NCI-H2029 (cell line): ENCODE measurements at regions not wholly inside any gene's neighbourhood (a gene's known extent, or its start where the extent isn't known, plus 50 kb on each side); places are given as distances from the start of the nearest gene placed in this dataset.

ENCODE experiments used
- DNase-seq: peaks from one replicate; lab custom pipeline; 2025; lab: John Stamatoyannopoulos, UW

DNA sequence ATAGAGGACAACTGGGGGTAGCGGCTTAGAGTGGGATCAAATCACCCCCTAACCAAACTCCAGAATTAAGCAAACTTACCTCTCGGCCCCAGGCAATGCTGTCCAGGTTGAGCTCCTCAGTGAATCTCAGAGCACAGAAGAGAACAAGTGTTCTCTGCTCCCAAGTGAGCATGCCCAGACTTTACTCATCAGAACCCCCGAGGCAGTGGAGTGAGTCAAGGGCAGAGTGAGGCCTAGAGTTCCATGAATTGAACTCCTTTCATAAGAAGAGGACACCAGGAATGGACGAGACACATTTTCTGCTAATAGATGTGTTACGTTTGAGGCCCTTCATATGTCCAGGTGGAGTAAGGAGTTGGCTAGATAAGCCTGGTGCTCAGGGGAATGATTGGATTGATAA is 134.0 kb upstream of the DTNBP1 start:
- DNase-seq, result no peak

DNA sequence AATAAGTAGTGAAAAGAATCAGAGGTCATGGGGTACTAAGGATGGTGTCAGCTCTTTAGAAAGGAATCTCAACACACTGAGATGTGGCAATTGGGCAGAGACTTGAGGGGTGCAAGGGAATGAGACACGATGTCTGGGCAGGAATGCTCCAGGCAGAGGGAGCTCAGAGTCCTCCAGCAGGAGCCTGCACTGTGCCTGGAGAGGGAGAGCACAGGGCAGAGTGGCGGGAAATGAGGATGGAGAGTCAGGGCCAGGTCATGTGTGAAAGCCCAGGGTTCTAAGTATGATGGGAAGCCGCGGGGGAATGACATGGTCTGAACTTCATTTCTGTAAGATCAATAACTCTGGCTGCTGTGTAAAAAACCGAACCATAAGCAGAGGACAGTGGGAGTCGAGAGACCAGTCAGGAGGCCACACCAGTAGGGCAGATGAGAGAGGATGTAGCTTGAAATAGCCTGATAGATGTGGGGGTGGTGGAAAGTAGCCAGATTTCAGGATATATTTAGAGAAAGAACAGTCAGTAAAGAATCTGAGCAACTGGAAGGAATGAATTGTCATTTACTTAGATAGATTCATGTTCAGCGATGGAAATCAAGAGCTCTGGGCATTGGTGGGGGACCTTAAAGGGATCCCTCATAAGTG is 133.4 kb upstream of the DTNBP1 start:
- no peak for DNase-seq

DNA sequence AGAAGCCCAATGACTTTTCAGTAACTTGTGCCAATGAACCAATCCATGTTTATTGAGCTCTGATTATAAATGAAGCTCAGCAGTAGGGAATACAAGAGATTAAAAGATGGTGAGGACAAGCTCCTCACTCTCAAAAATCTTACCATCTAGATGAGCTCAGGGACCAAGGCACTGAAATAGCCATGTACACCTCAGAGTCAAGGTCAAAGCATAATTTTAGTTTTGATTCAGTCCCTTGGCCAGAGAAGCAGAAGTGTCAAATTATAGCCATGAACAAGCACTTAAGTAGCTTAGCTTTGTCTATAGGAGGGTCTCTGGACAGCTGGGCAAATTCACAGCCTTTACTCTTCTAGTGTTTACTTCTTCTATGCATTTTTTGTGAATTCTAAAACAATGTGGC is 131.0 kb upstream of the DTNBP1 start:
- peak; percentile 67 for DNase-seq

DNA sequence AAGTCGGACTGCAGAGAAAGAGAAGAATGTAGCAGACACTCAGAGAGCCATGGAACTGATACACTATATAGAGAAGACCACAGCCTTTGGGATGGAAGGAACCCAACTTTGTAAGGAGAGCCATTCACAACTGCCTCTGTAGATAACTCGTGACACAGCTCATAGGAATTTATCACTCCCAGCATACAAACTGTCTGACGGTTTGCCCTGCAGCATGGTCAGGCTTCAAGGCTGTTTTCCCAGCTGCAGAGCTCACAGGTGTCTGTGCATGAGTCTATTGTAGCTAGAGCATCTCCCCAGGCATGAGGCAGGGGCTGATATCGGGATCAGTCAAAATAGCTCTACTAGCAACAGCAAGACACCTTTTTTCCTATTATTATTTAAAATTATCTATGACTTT is 130.5 kb upstream of the DTNBP1 start:
- DNase-seq, result no peak

DNA sequence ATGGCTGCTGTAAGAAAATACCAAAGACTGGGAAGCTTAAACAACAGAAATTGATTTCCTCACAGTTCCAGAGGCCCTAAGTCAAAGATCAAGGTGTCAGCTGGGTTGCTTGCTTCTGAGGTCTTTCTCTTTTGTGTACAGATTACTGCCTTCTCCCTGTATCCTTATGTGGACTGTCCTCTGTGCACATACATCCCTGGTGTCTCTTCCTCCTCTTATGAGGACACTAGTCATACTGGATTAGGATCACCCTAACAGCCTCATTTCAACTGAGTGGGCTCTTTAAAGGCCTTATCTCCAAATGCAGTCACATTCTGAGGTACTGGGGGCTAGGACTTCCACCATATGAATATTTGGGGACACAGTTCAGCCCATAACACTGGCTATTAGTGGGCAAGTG is 130.0 kb upstream of the DTNBP1 start:
- no peak for DNase-seq

DNA sequence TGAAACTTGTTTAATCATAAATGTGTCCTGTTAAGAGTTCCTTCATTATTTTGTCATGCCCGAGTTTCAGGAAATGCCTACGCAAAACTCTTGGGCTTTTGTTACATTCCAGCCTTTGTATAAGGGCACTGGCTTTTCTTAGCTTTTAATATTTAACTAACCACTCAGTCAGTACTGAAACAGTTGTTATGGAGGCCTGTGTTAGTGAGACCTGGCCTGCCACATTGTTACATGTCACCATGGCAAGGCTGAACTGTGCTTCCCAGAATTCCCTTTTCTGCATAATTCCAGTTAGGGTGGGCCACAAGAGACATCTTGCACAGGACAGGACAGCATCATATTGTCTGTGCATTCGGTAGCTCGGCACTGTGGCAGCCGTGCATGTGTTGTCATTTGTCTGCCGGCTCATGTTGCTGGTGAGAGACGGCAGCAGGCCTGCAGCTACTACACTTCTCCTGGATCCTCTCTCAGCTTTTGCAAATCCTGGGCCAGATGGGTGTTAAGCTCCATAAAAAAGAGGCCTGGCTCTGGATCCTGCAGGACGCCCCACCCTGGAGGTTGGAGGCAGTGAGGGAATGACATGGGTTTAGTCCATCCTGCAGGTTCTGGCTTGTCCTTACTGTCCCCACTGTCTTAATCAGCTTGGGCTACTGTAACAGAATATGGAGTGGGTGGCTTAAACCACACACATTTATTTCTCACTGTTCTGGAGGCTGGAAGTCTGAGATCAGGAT is 128.8 kb upstream of the DTNBP1 start:
- no peak for DNase-seq

DNA sequence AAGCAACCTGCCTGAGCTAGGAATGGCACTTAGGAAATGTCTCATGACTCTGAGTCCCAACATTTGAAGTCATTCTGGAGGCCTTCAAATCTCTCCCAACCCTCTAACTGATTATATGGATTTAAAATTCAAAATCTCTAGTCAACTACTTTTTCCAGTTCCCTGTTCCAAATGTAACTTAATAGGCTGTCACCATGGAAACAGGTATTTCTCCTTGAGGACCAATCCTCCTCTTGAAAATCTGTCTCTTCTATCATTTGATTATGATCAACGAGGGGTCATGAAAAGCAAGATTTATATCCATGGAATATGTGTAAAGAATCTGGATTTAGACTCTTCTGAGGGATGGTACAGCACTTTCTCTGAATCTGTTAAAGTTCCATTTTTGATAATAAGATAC is 127.3 kb upstream of the DTNBP1 start:
- DNase-seq, result no peak

DNA sequence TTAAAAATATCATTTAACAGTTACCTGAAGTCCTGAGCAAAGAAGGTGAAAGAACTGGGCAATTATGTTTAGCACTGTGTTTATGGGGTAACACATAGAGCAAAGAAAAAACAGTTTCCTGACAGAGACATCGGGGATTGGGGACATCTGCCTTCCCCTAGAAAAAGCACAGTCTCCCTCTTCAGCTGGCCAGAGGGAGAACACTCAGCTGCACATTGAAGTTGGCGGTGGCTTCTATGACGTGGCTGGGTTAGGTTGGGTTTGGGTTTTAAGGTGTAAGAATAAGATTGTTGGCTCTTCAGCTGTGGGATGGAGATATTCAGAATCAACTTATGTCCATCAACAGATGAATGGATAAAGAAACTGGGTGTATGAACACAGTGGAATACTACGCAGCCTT is 124.0 kb upstream of the DTNBP1 start:
- no peak for DNase-seq

DNA sequence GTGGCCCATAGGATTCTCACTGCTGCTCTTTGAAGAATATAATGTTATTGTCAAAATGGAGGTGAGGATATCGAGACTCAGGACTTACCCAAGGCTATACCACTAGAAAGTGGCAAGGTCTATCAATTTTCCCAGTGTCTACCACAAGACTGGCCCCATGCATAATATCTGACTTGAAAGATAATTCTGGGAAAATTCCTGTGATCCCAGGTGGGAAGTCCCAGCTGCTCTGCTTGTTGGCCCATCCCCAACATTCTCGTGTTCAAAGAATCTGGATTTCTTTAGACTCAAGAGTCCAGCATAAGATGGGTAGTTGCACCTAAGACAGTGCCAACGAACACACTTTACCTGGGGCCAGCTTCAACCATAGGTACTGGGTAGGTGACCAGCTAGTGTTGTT is 120.7 kb upstream of the DTNBP1 start:
- no peak for DNase-seq

DNA sequence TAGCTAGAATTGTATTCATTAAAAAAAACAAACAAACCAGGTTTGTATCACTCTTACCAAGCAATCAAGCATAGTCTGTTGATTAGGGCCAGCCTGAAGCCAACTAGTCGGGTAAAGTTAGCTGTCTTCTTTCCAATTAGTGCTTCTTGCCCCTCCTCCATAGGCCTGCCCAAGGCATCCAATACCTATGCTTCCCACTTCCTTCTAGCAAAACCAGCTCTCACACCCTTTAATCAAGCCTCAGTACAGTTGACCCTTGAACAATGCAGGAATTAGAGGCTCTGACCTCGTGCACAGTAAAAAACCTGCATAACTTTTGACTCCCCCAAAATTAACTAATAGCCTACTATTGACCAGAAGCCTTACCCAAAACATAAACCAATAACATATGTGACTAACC is 119.1 kb upstream of the DTNBP1 start:
- no peak for DNase-seq

DNA sequence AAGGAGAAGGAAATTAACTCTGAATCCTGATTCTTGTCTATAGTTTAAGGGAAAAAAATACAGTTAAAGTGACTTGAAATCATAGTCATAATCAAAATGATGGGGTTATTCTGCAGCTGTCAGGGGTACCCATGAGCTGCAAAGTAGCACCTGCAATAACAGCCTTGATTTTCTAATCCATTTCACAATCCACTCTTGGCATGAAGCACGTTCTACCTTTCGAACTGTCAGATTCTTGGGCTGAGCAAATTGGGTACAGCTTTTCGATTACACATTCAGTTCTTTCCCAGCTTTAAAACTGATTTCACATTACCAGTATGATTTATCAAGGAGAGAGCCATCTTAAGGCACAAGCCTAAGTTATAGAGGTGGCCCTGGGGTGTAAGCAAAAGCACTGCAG is 118.5 kb upstream of the DTNBP1 start:
- DNase-seq, result no peak

DNA sequence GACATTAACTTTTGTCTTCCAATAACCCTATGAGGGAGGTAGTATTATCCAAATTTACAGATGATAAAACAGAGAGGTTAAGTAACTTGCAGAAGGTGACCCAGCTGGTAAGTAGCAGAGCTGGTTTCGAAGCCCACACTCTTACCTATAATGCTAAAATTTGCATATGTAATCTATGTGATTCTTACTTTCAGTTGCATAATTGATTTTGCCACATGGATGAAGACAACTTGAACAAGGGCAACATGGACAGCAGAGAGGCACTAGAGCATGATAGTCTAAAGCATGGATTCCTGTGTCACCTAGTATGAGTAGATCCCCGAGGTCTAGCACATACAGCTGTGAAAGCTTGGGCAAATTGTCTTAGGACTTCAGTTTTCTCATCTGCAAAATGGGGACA is 117.6 kb upstream of the DTNBP1 start:
- no peak for DNase-seq

DNA sequence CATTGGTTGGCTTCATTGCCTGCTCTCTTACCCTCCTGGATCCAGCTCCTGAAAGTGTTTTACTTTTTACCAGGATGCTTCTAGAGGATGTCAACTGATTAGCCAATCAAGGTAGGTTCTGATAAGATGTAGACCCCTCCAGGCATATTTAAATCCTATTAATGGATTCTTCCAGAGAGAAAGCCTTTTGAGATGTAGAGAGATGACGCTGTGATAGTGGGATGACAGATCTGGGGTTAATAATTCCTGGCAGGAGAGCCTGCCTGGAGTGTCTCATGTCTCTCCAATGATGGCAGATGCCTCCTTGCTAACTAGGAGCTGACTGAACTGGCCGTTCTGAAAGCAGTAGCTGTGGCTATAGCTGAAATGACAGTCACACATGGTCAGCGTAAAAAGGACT is 116.9 kb upstream of the DTNBP1 start:
- no peak for DNase-seq

DNA sequence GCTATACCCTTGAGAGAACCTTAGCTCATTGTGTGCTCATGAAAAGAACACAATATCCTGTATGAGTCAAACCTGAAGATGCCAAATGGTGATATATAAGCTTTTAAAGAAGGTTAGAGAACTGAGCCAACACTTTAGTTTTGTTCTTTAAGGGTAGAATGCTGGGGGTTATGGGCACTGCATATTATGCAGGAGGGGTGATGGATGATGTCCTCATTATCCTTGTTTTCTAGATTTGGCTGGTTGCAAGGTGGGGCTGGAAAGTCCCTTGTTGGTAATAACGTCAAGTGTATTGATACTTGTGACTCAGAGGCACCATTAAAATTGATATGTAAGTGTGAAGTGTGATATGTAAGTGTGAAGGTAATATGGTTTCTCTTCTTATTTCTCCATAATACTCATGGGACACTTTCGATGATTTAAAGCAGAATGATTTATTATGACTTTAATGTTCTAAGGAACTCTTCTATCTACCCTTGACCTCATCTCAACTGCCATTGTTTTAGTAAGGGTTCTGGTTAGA is 113.7 kb upstream of the DTNBP1 start:
- no peak for DNase-seq

DNA sequence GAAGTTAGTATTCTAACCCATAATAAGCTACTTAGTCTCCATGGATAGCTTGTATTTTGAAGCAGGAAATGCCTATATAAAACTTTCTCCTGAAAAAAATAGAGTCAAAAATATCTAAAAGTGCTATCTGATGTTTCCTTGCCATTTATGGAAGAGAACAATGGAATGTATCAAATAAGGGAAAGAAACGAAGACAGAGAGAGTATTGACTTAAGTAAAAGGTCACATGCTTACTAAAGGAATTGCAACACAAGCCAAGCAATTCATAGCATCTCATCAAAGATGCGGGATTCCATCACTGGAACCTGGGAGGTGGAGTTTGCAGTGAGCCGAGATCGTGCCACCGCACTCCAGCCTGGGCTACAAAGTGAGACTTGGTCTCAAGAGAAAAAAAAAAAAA is 112.9 kb upstream of the DTNBP1 start:
- no peak for DNase-seq

DNA sequence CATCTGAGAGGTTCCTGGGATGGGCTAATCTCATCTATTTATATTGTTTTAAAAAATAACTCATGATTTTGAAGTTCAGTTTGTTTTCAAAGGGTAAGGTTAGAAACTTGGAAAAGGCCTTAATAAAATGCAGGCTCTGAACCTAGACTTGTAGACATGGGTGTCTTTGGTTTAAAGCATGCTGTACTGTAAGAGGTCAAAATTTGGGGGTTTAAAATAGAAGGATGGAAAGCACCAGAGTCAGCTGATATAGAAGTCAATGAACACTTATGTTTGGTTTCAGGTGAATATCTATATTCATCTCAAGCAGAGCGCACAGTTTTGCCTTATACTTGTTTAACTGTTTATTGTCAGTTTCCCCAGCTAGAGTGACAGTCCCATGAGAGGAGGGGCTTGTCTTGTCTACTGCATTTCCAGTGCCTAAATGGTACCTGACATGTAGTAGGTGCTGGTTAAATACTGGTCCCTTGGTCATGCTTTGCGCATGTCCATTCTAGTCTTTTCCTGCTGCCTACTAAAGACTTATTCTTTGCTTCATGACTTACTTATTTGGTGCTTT is 112.3 kb upstream of the DTNBP1 start:
- no peak for DNase-seq

DNA sequence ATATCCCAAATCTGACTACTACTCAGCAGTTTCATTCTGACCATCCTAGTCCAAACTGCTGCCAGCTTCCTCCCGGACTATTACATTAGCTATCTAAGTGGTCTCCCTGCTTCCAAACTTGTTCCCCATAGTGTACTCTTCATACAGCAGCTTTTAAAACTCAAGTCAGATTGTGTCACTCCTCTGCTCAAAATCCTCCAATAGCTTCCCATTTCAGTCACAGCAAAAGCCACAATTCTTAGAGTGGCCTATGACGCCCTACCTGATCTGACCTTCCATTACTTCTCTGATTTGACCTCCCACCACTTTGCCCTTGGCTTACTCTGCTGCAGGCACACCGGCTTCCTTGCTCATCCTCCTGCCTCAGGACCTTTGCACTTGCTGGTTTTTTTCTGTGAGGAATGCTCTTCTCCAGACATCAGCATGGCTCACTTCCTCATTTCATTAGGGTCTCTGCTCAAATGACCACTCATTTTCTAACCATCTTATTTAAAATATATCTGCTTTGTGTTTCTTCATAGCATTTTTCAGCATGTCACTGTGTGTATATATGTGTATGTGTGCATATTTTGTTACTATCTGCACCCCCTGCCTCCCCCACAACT is 111.1 kb upstream of the DTNBP1 start:
- no peak for DNase-seq

DNA sequence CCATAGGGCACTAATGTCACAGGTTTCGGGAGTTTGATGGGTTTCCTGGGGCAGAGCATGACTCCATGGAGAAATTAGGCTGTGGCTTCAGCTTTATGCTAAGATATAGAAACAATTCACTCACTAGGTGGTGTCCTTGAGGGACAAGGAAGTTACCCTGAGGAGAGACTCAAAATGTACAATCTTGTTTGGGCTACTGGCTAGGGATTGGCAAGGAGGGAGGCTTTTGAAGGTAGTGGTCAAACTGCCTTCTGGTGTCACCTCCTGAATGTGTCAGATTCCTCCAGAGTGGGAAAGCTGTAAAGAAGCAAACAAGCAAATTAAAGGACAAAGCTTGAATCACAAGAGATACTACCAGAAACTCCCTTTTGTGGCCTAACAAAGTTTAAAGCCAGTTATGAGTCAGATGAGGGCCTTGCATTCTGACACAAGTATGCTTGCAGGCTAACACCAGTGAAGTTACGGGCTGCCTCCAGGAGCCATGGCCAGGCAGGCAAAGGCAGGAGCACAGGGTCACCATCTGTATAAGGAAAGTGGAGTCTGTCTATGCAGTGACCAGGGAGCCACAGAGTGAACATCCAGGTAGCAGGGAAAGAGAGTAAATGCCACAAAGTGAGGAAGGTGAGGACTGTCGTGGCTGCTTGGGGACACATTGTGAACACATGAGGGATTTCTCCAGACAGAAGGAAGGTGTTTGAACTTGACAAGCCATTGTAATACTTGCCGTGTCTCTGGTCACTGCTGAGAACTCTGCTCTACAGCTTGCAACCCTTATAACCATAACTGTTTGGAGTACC is 107.7 kb upstream of the DTNBP1 start:
- DNase-seq, result no peak

DNA sequence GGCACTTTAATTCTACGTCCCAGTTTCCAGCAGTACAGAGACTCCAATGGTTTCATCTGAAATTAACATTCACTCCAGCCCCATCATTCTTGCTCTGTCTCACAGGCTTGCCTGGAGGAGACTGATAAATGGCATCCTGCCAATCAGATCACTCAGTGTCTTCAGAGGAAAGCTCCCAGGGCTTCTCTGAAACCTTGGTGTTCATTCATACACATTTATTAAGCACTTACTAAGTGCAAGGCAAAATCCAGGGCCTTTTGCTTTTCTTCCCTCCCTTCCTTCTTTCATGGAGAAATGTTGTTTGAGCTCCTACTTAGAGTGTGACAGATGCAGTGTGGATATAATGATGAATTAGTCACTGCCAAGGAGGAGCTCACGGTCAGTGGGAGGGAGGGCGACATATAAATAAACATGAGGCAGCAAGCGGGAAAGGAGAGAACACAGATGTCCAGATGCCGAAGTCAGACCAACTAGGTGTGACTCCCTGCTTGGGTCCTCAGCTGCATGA is 106.7 kb upstream of the DTNBP1 start:
- no peak for DNase-seq

DNA sequence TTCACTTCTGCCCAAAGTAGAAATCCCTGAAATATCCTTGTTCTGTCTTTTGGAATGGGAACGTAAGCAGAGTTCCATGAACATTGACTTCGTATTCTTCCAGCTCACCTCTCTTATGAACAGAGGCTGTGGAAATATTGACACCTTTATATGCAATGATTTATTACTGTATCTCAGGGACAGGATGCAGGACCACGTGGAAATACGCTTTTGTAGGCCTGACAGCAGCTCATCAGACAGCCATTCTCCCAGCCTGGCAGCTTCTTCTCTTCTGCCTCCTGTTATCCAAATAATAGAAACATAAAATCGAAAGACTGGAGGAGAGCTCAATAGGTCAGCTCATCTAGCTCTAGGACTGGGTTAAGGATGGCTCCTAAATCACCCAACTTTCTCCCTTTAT is 106.2 kb upstream of the DTNBP1 start:
- DNase-seq, result no peak

DNA sequence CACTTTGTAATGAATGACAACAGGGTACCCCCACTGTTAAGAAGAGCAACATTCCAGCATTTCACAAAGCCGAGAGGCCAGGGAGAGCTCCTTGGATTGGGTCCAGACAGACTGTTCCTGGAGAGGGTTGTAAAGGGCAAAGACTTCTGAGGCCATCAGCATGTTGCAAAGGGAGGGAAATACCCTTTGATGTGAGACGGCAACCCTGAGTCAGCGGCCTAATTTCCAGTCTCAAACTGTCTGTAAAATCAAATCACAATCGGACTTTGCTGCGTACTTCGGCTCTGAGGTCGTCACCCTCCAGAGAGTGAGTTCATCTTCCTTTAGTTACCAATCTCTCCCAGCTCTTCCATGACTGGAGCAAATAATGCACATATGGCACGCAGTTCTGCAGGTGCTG is 101.0 kb upstream of the DTNBP1 start:
- DNase-seq, result no peak

DNA sequence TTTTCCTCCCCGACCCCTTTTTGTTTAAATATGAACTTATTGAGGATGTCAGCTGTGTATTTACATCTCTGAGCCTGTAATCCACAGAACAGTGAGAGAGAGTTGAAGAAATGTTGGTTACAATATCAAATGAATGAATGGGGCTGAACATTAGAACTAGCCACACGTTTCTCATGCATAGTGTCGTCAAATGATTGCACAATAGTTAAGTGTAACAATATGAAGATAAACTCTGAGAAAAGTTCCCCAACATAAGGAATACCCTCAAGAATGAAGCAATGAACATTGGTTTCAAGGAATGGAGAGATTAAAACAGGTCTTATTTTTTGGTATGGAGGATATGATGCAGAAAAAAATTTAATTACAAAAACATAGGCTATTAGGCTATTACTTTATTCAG is 100.5 kb upstream of the DTNBP1 start:
- no peak for DNase-seq
